H4 (cell line): ENCODE measurements at regions not wholly inside any gene's neighbourhood (a gene's known extent, or its start where the extent isn't known, plus 50 kb on each side); places are given as distances from the start of the nearest gene placed in this dataset.
"Not testable (repeated sequence)": the region's sequence is repeated elsewhere in the genome, so short reads cannot be mapped to it uniquely, and the experiment has no call there.

ENCODE experiments used
- DNase-seq: peaks from one replicate; pipeline ENCODE4 v3.0.0-alpha.2; 2015; ENCODE audit warnings: low spot score

GRCh38 chrX:115968436-115969252 is 201.9 kb upstream of the AGTR2 start:
- DNase-seq, result peak; percentile 73

DNA sequence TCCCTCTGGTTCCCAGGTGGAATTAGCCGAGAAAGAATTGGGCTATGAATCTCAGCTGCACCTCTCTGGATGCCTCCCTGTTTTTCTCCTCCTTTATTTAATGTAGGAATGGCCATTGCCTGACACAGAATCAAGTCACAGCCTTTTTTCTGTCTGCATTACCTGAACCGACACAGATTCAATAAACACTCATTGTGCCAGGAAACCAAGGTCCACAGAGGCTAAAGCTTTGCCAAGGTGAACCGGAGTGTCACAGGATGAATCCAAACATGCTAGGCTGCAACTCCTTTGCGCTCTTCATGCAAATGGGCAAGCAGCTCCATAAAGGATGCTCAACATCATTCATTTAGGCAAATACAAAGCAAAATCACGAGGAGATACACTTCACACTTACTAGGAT is 199.8 kb upstream of the AGTR2 start:
- no peak for DNase-seq

GRCh38 chrX:115972717-115973116 is 197.8 kb upstream of the AGTR2 start:
- no peak for DNase-seq

DNA sequence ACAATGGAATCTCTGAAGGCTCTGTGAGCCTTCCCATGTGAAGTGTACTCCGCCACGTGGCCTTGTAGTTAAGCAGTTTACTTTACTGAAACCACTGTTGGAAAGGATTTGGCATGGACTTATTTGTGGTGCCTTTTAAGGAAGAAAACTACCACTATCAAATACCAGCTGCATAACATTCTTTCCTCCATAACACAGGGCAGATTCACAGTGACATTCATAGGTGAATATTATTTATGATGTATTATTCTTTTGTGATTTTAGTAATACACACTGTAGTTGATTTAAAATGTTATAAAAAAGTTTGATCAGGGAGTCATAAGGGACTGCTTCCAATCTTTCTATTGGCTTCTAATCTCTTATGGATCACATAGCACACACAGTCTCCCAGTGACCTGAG is 192.5 kb upstream of the AGTR2 start:
- peak; percentile 45 for DNase-seq

DNA sequence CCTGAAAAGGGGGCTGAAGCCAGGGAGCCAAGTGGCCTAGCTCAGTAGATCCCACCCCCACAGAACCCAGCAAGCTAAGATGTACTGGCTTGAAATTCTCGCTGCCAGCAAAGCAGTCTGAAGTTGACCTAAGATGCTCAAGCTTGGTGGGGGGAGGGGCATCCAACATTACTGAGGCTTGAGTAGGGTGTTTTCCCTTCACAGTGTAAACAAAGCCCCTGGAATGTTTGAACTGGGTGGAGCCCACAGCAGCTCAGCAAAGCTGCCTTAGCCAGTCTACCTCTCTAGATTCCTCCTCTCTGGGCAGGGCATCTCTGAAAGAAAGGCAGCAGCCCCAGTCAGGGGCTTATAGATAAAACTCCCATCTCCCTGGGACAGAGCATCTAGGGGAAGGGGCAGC is 187.4 kb upstream of the AGTR2 start:
- peak; percentile 55 for DNase-seq

GRCh38 chrX:115987464-115987863 is 183.1 kb upstream of the AGTR2 start:
- not testable (repeated sequence) for DNase-seq

- no peak for DNase-seq
These were observed 181.7 kb upstream of the AGTR2 start for GRCh38 chrX:115988825-115989224.

DNA sequence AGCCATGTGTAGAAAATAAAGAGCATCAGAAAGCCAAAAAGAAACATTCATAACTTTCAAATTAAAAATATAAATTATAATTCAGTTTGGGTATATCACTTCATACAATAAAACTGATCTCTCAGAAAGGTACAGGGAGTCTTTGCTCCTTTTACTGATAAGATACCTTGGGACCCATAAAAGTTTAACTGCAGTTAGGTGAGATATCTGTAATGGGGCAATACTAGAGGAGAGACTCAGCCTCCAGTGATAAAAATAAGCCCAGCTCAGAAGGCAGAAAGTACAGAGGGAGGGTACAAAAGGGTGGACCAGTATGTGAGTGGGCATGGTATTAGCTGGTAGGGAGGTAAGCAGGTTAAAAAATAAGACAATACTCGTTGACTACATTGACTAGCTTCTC is 180.9 kb upstream of the AGTR2 start:
- DNase-seq, result no peak

DNA sequence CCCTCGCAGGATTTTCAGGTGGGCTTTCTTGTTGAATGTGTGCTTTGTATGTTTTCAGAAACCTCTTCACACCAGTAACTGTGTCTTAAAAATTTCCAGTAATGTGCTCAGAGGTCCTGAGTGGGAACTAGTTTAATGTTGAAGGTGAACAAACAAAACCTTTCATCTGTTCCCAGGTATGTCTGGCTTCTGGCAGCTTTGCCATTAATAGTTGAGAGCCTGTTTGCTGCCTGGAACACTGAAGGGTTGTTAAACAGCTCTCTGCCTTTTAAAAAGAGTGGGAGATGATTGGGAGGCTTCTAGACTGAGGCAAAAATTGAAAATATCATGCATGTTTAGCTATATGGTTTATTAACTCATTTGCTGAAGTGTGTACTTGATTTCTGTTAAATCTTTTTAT is 161.2 kb upstream of the AGTR2 start:
- DNase-seq, result no peak

DNA sequence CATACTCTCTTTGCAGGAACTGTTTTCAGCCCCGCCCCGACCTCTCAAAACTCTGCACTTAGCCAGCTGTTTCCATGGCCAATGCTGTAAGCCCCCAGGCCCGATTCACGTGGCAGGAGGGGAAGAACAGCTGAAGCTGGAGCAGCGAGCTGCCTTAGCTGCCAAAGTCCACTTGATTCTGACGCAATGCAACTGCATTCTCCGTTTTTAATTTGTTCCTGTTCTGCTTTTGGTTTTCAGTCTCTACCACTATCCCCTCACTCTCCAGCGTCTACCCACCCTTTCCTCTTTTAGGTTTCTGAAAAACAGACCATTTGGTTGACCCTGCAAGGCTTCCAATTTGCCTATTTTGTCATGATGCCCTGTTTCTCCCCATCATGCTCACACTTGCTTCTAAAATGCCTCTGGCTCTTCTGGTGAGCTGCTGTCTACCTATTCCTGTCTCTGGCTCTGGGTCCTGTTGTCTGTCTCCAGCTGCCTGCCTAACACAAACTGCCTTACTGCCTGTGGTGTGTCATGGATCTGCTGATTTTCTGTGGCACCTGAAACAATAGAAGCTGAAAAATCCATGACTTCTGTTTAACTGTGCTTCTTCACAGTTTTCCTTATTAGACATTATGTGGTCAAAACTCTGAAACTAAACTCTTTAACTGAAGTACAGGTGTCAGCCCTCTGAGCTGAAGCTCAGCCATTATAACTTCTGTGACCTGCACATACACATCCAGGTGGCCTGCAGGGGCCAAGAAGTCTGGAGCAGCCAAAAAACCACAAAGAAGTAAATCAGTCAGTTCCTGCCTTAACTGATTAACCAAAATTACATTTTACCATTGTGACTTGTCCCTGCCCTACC is 160.5 kb upstream of the AGTR2 start:
- no peak for DNase-seq

GRCh38 chrX:116010939-116011338 is 159.6 kb upstream of the AGTR2 start:
- no peak for DNase-seq

DNA sequence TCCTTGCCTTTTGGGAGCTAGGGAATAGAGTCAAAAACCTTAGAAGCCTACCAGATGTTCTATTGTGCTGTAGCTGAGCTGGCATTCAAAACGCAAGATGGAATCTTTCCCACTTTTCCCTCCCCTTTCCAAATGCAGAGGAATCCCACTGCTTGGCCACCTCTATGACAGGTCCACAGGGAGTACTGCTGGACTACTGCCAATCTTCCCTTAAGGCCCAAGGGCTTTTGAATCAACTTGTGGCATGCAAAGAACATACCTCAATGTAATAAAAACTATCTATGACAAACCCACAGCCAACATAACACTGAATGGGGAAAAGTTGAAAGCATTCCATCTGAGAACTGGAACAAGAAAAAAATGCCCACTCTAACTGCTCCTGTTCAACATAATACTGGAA is 139.2 kb upstream of the AGTR2 start:
- DNase-seq, result no peak
